IPS-NIHi7 (cell line): ENCODE measurements at regions not wholly inside any gene's neighbourhood (a gene's known extent, or its start where the extent isn't known, plus 50 kb on each side); places are given as distances from the start of the nearest gene placed in this dataset.

Experiments used
- DNase-seq: peaks from one replicate; pipeline ENCODE4 v3.0.0; 2012; ENCODE audit warnings: mixed read lengths; ENCODE audit errors: extremely low spot score

- no peak for DNase-seq
Observed at GRCh38 chr5:68379275-68380036, 163.9 kb downstream of the PIK3R1 start.

DNA sequence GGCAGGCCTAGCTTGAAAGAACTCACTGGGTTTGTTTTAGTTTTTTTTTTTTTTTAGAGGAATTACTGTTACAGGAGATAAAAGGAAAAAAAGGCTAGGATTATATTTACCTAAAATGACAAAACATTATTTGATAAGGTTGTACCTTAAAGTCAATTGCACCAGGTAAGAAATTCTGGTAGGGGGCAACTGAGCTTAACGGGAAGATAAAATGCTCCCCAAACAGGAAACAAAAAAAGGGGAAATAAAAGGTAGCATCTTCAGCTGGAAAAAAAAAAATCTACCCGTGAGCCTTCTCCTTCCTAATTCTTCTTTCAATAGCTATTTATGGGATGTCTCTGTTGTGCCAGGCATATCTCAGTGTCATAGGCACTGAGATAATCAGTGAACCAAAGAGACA is 164.5 kb downstream of the PIK3R1 start:
- DNase-seq = no peak

- no peak for DNase-seq
Observed at GRCh38 chr5:68381060-68381459, 165.5 kb downstream of the PIK3R1 start.

- no peak for DNase-seq
Observed at GRCh38 chr5:68381909-68382308, 166.4 kb downstream of the PIK3R1 start.

DNA sequence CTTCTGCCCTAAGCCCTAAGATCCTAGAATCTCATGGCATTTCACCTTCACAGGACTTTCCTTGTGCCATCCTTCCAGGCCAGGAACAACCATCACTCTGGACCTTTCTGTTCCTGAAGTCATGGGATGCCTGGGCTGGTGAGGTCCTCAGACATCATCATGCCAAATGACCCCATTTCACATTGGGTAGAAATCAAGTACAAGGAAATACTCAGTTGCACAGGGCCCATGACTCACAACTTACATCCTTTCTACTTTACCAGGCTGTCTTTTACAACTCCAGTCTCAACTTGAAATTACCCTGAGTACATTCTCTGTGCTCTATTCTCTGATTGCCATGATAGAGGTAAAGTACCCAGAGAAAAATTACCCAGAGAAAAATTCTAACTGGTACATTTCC is 167.1 kb downstream of the PIK3R1 start:
- DNase-seq = no peak

- no peak for DNase-seq
Observed at GRCh38 chr5:68383888-68384310, 168.3 kb downstream of the PIK3R1 start.

DNA sequence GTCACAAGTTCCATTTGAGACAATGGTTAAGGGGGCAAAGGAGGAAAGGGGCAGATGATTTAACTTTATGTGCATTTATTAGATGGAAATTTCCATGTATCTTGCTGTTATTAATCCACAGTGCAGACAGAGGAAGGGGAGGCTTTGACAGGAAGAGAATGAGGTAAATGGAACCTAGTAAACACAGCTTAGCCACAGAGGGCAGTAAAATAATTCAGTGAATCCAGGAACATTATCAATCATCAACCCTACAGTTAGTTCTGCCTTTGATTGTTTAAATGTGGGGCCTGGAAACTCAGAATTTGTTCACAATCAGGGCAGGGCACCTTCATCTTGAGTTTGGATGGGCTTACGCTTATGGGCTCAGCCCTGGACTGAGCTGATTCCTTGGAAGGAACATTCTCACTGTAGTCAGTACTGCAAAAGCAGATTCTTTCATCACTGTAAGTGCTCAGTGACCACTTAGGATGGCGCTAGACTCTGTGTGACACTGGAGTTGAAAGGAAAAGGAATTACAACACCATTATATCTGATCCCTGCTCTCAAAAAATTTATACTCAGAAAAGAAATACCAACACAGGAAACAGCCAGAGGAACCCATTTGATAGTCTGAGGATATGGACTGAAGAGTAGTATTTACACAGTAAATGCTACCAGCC is 169.5 kb downstream of the PIK3R1 start:
- DNase-seq = no peak

GRCh38 chr5:68385936-68386335 is 170.4 kb downstream of the PIK3R1 start:
- no peak for DNase-seq

DNA sequence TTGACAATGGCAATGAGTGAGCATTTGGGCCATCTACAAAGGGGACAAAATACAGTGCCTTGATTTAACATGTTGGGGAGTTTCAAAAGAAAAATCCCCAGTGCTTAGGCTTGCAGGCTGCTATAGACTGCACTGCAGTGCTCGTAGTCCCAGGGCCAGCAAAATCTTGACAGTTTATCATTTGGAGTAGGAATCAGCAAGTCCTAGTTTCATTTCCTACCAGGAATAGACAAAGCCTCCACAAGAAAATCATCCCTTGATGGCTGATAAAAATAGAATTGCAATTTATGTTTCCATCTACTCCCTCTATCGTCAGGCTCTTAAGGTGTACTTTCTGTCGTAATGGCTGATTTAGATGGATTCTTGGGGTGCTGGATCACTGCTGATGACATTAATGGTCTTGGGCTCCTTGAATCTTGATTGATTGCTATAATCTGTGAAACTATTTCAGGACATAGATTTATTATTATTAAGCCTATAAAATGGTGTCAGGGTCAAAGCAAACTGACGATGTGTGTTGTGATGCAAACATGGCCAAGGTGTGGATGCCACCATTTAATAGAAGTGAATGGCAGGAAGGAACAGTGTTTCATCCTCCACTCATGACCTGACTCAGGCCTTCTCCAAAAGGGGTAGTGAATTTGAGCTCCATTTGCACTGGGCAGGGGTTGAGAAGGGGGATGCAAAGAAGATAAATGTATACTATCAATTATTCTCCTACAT is 171.7 kb downstream of the PIK3R1 start:
- no peak for DNase-seq

DNA sequence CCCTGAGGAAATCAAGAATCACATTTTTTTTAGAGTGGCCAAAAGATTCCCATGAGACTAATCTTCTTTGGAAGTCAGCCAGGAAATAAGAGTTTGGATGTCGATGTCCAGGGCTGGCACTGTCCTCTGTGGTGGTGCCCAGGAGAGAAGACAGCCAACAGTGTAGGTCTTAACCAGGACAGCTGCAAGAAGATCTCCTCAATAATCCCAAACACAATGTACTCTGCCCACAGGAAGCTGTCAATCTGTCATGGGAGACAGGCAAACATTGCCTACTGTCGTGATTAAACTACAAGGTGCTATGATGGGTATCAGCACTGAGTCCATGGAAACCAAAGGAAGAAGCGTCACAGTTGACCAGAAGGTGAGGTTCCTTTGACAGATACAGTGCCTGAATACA is 174.1 kb downstream of the PIK3R1 start:
- no peak for DNase-seq

- no peak for DNase-seq
Observed at GRCh38 chr5:68392617-68393016, 177.1 kb downstream of the PIK3R1 start.

DNA sequence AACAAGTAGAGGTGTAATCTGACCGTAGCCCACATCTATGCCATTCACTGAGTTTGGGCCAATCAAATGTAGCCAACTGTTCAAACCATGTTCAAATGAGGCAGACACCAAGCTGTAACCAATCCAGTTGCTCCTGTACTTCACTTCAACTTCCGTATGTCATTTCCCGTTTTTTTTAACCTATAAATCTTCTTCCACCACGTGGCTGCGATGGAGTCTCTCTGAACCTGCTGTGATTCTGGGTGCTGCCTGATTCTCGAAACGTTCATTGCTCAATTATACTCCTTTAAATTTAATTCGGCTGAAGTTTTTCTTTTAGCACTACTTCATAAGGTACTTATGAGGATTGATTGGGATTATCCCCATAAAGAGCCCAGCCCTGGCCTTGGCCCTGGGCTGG is 179.7 kb downstream of the PIK3R1 start:
- no peak for DNase-seq

- DNase-seq = no peak
Observed at GRCh38 chr5:68395926-68396511, 180.5 kb downstream of the PIK3R1 start.

- no peak for DNase-seq
Observed at GRCh38 chr5:68396722-68397121, 181.2 kb downstream of the PIK3R1 start.

GRCh38 chr5:68398146-68398812 is 182.7 kb downstream of the PIK3R1 start:
- no peak for DNase-seq

DNA sequence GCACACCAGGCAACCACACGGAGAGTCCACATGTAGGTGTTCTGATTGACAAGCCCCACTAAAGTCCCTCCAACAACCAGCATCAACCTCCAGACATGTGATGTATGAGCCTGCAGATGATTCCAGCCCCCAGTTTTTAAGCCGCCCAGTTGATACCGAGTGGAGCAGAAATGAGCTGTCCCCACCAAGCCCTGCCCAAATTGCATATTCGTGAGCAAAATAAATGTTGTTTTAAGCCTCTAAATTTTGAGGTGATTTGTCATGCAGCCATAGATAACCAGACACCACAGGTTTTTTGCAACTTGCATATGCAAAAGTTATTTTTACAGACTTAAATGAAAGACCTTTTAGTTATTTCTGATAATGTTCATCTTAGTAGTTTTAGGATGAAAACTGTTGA is 187.7 kb downstream of the PIK3R1 start:
- no peak for DNase-seq

DNA sequence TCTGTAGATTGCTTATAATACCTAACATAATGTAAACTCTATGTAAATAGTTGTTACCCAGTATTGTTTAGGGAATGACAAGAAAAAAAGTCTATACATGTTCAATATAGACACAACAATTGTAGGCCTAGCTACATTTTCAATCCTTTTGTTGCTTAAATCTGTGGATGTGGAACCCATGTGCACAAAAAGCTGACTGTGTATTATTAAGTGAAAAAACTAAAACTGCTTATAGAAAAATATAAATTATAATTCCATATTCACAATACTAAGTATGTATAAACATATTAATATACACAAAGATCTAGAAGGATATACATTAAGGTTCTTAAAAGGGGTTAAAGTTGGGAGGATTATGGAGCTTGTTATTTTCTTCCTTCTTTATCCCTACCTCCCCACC is 188.7 kb downstream of the PIK3R1 start:
- no peak for DNase-seq

DNA sequence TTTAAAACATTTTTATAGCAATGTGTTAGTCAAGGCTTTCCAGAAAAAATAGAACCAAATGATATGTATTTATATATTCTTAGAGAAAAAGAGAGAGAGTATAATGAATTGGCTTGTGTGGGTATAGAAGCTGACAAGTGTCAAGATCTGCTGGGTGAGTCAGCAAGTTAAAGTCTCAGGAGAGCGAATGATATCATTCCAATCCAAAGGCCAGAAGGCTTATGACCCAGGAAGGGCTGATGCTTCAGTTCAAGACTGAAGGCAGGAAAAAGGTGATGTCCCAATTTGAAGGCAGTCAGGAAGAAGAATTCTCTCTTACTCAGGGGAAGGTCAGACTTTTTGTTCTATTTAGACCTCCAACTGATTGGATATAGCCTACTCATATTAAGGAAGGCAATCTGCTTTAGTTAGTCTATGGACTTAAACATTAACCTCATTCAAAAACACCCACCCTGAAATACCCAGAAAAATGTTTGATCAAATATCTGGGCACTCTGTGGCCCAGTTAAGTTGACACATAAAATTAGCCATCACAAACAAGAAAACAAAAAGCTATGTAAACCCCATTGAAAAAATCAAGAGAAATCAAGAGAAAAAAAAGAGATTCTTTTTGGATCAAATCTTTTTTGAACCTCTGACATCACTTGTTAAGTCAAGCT is 189.6 kb downstream of the PIK3R1 start:
- no peak for DNase-seq

DNA sequence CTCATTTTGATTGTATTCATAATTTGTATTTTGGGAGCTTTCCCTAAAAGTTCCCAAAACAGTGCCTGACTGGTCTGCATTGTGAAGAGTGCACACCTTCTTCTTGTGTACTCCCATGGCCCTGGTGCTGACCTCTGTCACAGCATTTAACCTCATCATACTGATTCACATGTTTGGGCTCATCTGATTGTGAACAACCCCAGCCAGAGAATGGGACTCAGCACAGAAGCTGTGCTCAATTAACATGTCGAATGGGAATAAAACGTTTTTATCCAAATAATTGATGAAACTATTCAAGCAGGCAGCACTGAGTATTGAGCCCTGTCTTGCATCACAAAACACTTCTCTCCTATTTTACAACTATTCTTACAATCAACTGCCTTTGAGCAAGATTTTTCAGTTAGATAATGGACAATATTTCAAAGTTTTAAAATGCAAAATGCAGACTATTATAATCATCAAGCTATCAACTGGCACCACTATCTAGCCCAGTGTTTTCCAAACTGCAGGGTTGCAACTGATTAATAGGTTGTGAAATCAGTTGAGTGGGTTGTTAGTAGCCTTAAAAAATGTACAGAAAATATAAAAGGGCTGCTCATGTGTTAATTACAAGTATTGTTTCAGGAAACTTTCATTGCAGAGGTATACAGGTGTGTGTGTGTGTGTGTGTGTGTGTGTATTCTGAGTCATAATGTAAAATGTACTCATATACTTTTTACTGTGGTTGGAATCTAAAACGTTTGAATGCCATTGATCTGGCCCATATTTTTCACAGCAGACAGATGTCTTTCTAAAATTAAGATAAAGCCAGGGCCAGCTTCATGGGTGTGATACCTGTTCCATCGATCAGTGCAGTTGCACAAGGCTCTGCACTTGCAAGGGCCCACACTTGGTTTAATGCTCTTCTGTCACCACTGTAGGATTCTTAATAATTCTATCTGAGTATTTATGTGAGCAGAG is 190.5 kb downstream of the PIK3R1 start:
- DNase-seq = no peak

DNA sequence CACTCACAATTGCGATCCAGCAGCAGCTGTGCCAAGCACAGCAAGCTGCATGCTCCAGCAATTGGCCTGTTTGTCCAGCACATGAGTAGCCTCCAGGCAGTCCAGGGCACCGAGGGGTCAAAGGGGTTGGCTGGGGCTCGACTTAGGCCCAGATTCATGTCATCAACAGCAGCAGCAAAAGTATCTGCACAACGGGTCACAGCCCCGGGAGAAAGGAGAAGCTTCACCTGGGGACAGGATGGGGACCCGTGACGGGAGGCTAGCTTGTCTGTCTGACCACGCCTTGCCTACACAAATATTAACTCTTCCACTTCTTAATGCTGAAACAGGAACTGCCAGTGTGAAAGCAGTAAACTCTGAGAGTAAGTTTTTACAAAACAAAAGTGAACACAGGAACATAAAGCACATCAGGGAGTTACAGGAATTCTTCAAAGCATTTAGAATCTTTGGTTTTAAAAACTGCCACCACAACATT is 191.2 kb downstream of the PIK3R1 start:
- DNase-seq = no peak
